ENCODE measurements at regions not wholly inside any gene's neighbourhood (a gene's known extent, or its start where the extent isn't known, plus 50 kb on each side); places are given as distances from the start of the nearest gene placed in this dataset.

DNA sequence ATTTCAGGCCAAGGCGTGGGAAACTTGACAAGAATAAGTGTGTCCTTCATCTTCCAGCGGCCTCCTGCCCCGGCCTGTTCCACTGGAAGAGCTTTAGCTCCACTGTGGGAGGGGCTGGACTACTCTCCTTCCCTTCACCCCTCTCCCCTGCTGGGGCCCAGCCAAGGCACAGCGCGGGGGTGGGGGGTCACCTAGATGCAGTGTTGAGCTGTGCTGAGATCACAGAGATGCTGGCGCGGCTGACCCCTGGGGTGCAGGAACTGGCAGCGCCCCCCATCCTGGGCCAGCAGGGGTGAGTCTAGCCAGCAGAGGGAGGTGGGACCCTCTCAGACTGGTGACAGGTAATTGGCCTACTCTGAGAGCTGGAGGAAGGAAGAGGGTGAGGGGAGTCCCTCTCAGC is 111.8 kb upstream of the LHX1 start:
- Mint-ChIP-seq H3K27me3 (peaks cover 24% of the 10 kb centered on the region), H3K4me3 (no peak overlapping the region), H3K27ac (no peak overlapping the region), H3K36me3 (no peaks in the 10 kb centered on the region), H3K4me1 (no peaks in the 10 kb centered on the region), H3K9me3 (no peaks in the 10 kb centered on the region)

DNA sequence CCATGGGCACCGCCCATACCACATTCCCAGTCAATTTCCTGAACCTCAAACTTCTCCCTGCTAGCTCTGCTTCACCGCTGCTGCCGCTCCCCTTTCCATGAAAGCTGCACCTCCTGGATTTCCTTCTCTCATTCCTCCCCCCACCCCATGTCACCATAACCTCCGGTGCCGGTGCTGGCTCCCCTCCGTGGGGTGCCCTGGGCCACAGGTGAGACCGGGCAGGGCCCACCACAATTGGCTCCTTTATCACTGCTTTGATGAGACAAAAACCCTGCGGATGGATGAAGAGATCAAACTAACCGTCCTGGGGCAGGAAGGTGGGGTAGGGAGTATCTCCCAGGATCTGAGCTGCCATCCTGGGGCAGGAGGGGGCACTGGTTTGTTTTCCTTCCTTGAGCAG is 111.3 kb upstream of the LHX1 start:
- H3K36me3 Mint-ChIP-seq = no peaks in the 10 kb centered on the region
- peaks cover 23% of the 10 kb centered on the region for H3K27me3 Mint-ChIP-seq
- H3K27ac Mint-ChIP-seq = no peak overlapping the region
- H3K4me3 Mint-ChIP-seq = no peak overlapping the region
- H3K4me1 Mint-ChIP-seq = no peaks in the 10 kb centered on the region
- H3K9me3 Mint-ChIP-seq = no peaks in the 10 kb centered on the region

DNA sequence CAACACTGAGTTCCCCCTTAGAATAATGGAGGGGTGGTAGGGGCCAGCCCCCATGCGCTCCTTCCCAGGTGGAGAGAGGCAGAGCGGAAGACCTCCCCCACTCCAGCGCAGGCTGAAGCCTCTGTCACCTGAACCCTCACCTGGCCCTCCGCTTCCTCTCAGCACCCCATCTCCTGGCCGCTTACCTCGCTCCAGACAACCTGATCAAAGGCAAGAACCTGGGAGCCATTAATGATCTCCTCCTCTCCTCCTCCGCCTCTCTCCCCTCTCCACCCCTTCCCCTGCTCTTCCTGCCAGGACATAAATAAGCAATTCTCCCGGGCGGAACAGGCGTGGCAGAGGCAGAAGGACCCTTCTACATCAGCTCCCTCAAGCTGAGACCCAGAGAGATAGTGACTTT is 110.2 kb upstream of the LHX1 start:
- Mint-ChIP-seq H3K36me3 (no peaks in the 10 kb centered on the region), H3K9me3 (no peaks in the 10 kb centered on the region), H3K27ac (no peak overlapping the region), H3K4me1 (no peaks in the 10 kb centered on the region), H3K27me3 (peaks cover 19% of the 10 kb centered on the region), H3K4me3 (no peak overlapping the region)

DNA sequence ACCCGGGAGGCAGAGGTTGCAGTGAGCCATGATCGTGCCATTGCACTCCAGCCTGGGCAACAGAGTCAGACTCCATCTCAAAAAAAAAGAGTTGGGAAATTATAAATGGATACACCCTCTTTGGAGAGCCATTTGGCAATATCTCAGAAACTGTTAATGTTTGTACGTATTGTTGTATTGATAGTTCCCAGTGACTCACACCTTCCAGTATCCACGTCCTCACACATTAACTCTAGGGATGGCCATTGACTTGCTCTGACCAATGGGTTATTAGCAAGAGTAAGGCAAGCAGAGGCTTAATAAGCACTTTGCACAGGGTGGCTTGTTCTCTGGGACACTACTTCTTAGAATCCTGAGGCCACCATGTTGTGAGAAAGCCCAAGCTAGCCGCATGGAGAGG is 107.6 kb upstream of the LHX1 start:
- H3K27me3 Mint-ChIP-seq = peaks cover 18% of the 10 kb centered on the region
- no peaks in the 10 kb centered on the region for H3K4me1 Mint-ChIP-seq
- no peak overlapping the region for H3K4me3 Mint-ChIP-seq
- no peak overlapping the region for H3K27ac Mint-ChIP-seq
- H3K36me3 Mint-ChIP-seq = no peaks in the 10 kb centered on the region
- no peaks in the 10 kb centered on the region for H3K9me3 Mint-ChIP-seq

DNA sequence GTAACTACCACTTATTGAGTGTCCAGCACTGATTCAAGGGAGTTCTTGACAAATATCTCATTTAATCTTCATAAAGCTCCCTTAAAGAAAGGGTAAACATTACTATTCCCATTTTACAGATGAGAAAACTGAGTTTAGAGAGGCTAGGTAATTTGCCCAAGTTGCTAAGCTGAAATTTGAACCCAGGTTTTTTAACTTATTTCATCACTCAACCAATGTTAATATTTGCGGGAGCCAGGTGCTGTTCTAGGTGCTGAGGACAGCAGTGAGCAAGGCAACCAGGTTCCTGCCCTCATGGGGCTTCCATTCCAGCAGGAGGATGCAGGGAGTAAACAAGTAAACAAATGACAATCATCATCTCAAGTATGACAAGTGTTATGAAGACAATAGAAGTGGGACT is 104.0 kb upstream of the LHX1 start:
- H3K4me3 Mint-ChIP-seq = no peak overlapping the region
- no peak overlapping the region for H3K27ac Mint-ChIP-seq
- no peaks in the 10 kb centered on the region for H3K9me3 Mint-ChIP-seq
- H3K4me1 Mint-ChIP-seq = no peaks in the 10 kb centered on the region
- no peaks in the 10 kb centered on the region for H3K36me3 Mint-ChIP-seq
- H3K27me3 Mint-ChIP-seq = no peaks in the 10 kb centered on the region

DNA sequence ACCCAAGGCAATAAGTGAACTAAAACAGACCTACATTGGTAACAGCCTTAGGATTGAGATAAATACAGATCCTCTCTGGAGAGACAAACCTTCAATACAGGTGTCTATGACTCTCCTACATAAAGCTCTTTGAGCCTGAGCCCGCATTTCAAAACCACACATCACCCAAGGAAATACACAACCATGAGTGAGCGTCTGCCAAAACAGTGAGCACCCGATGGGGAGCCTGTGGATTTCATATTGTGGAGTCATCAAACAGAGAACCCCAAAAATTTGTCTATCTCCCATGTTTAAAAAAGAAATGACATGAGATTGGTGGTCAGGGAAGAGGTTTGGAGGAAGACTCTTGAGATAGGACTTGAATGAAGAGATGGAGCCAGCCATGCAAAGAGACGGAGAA is 102.2 kb upstream of the LHX1 start:
- no peaks in the 10 kb centered on the region for H3K4me1 Mint-ChIP-seq
- H3K4me3 Mint-ChIP-seq = no peak overlapping the region
- H3K9me3 Mint-ChIP-seq = no peaks in the 10 kb centered on the region
- no peaks in the 10 kb centered on the region for H3K36me3 Mint-ChIP-seq
- H3K27ac Mint-ChIP-seq = no peak overlapping the region
- no peaks in the 10 kb centered on the region for H3K27me3 Mint-ChIP-seq

DNA sequence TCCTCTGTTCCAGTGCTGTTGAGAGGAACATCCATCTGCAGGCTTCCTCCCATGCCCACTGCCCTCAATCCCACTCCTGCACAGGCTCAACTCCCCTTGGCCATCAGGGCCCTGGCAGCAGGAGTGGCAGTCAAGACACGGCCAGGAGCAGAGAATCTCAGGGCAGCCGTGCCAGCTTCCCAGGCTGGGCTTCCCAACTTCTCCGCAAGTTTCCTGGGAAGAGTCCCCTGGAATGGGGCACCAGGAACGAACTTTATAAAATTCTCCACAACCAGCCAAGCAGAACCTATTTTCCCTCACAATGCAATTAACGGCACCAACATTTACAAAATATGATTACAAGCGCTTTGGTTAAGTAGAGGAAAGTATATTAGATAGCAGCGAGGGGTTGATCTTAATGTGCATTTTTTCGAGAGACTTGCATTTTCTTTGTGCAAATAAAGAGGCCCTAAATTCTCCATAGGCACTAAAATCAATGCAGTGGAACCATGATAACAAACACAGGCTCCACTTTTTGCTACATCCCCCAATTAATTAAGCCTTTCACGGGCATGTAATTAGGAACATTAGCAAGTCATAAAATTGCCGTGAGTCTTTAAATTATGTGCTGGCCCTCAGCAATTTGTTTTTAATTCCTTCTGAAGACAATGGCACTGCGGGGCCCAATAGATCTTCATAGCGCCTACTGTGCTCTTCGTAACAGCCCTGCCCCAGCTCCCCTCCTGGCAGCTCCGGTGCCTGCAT is 99.9 kb upstream of the LHX1 start:
- H3K27me3 Mint-ChIP-seq = no peaks in the 10 kb centered on the region
- H3K4me3 Mint-ChIP-seq = no peak overlapping the region
- H3K27ac Mint-ChIP-seq = no peak overlapping the region
- no peaks in the 10 kb centered on the region for H3K9me3 Mint-ChIP-seq
- H3K36me3 Mint-ChIP-seq = no peaks in the 10 kb centered on the region
- no peaks in the 10 kb centered on the region for H3K4me1 Mint-ChIP-seq

DNA sequence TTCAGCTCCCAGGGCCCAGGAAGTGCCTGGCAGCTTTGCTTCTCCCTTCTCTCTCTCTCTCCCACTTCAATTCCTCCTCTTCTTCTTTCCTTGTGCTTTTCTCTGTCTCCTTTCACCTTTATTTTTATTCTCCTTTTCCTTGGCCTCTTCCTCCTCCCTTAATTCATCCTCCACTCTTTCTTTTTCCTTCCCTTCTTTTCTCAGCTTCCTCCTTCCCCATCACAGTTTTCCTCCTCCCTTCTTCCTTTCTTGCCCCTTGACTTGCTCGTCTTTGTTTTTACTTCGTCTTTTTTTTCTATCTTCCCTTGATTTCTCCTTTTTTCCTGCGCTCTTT is 99.4 kb upstream of the LHX1 start:
- H3K36me3 Mint-ChIP-seq = no peaks in the 10 kb centered on the region
- H3K4me3 Mint-ChIP-seq = no peak overlapping the region
- H3K4me1 Mint-ChIP-seq = no peaks in the 10 kb centered on the region
- H3K27me3 Mint-ChIP-seq = no peaks in the 10 kb centered on the region
- H3K9me3 Mint-ChIP-seq = no peaks in the 10 kb centered on the region
- no peak overlapping the region for H3K27ac Mint-ChIP-seq

DNA sequence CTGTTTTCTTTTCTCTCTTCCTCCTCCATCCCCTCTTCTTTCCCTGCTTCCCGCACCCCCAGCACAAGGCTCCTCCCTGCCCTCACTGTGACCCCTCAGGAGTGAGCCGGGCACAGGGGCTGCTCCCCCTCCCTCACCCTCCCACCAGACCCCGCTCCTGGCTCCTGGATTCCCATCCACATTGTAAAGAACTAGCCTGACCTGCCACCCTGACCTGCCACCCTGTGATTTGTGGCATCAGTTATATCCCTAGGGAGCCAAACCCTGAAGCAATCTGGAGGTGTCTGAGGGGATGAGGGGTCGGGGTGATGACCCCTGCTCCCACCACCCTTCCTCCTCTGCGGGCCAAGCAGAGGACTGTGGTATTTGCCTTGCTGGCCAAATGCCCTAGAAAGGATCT is 98.0 kb upstream of the LHX1 start:
- no peaks in the 10 kb centered on the region for H3K4me1 Mint-ChIP-seq
- peaks cover 2% of the 10 kb centered on the region for H3K27me3 Mint-ChIP-seq
- no peak overlapping the region for H3K4me3 Mint-ChIP-seq
- no peaks in the 10 kb centered on the region for H3K36me3 Mint-ChIP-seq
- H3K27ac Mint-ChIP-seq = no peak overlapping the region
- H3K9me3 Mint-ChIP-seq = no peaks in the 10 kb centered on the region

DNA sequence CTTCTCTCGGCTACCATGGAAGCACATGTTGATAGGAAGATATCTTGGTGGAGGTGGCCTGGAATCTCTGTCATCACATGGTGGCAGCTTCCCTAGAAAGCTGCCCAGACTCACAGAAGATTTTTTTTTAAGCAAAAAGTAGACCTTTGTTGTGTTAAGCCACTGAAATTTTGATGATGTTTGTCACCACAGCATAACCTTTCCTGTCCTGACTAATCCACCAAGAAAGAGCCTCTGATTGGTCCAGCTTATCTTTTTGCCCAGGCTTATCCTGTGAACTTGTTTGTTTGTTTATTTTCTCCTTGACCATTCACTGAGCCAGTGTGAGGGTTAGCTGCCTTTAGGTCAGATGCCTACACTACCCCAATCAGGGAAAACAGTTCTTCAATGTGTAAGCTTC is 96.5 kb upstream of the LHX1 start:
- Mint-ChIP-seq H3K9me3 (no peaks in the 10 kb centered on the region), H3K36me3 (no peaks in the 10 kb centered on the region), H3K4me1 (no peaks in the 10 kb centered on the region), H3K4me3 (no peak overlapping the region), H3K27ac (no peak overlapping the region), H3K27me3 (peaks cover 7% of the 10 kb centered on the region)

DNA sequence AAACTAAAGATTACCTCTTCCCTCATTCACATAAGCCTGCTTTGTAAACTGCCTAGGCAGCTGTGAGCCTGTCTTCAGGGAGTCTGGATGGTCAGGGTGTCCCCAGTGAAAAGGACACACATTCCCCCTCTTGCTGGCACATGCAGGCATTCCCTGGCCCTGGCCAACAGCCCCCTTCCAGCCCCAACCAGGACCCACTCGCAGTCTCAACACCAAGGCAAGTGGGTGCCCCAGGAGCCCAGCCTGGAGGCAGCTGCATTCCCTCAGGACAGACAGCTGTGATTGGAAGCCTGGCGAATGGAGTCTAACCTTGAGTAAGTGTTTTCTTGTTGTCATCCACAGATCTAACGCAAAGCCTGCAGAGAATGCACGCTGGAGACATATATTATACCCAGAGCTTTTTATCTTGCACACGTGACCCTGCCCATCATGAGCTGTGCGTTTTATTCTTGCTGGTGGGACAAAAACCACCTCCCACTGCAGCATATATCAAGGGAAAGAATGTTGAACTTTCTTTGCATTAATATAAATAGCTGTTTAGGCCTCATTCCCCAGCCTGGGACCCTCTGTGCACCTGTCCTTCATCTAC is 95.0 kb upstream of the LHX1 start:
- Mint-ChIP-seq H3K36me3 (no peaks in the 10 kb centered on the region), H3K4me3 (no peak overlapping the region), H3K9me3 (no peaks in the 10 kb centered on the region), H3K27ac (no peak overlapping the region), H3K27me3 (peaks cover 9% of the 10 kb centered on the region), H3K4me1 (no peaks in the 10 kb centered on the region)

DNA sequence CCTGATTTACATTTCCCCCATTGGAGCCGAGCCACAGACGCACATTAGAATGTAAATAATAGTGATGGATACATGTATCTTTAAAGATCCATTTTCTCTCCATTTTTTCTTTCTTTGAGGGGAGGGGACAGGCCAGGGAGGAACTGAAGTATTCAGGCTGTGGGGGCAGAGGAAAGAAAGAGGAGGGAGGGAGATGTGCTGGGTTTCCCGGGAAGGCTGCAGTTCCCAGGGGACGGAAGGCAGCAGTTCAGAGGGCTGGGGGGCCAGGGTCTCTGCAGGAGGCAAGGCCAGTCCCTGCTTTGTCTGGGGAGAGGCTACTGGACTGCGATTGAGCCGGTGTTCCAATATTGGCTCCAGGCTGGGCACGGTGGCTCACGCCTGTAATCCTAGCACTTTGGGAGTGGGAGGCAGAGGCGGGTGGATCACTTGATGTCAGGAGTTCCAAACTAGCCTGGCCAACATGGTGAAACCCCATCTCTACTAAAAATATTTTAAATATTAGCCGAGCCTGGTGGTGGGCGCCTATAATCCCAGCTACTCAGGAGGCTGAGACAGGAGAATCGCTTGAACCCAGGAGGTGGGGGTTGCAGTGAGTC is 94.2 kb upstream of the LHX1 start:
- Mint-ChIP-seq H3K4me3 (no peak overlapping the region), H3K27me3 (peaks cover 9% of the 10 kb centered on the region), H3K4me1 (no peaks in the 10 kb centered on the region), H3K36me3 (no peaks in the 10 kb centered on the region), H3K9me3 (no peaks in the 10 kb centered on the region), H3K27ac (no peak overlapping the region)

DNA sequence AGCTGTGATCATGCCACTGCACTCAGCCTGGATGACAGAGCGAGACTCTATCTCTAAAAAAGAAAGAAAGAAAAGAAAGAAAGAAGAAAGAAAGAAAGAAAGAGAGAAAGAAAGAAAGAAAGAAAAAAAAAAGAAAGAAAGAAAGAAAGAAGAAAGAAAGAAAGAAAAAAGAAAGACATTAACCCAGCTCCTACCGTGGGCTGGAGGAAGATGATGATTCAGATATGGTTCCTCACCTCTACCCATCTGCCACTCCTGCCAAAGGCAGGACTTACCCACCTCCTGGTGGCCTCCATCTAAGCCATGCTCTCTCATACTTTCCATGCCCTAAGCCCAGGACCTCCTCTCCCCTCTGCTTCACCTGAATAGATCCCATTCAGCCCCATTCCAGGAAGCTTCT is 93.3 kb upstream of the LHX1 start:
- H3K27me3 Mint-ChIP-seq = peaks cover 9% of the 10 kb centered on the region
- H3K36me3 Mint-ChIP-seq = no peaks in the 10 kb centered on the region
- H3K4me3 Mint-ChIP-seq = no peak overlapping the region
- no peaks in the 10 kb centered on the region for H3K9me3 Mint-ChIP-seq
- H3K4me1 Mint-ChIP-seq = no peaks in the 10 kb centered on the region
- no peak overlapping the region for H3K27ac Mint-ChIP-seq

DNA sequence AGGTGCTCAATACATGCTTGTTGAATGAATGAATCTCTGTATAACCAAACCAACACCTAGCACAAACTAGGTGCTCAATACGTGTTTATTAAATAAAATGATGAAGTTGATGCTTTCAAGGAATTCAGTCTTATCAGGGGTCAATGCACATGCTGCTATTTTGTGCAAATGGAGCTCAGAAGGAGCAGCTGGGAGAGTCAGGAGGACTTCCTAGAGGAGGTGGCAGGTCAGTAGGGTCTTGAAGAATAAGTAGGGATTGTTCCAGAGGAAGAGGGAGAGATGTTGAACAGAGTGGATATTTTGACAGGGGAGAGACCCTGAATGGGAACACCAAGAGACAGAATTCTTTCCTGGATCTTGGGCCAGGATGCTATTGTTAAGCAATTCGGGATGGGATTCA is 92.7 kb upstream of the LHX1 start:
- Mint-ChIP-seq H3K27ac (no peak overlapping the region), H3K9me3 (no peaks in the 10 kb centered on the region), H3K36me3 (no peaks in the 10 kb centered on the region), H3K4me3 (no peak overlapping the region), H3K27me3 (peaks cover 9% of the 10 kb centered on the region), H3K4me1 (no peaks in the 10 kb centered on the region)

DNA sequence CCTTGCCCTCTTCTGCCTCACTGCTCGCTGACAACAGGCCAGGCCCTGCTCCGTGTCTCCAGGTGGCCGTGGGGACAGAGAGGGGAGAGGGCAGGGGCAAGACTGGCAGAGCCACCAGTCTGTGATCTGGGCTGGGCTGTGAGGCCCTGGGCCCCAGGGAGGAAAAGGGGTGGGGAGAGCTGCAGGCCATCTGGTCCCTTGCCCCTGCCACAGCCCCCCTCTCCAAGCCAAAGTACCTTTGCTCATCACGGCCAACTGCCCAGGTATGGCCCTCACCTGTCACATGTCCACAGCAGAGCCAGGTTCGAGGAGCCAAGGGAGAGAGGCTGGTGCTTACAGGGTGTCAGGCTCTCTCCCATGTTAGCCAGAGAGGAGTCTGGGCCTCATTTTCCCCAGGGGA is 91.4 kb upstream of the LHX1 start:
- no peaks in the 10 kb centered on the region for H3K4me1 Mint-ChIP-seq
- no peak overlapping the region for H3K27ac Mint-ChIP-seq

DNA sequence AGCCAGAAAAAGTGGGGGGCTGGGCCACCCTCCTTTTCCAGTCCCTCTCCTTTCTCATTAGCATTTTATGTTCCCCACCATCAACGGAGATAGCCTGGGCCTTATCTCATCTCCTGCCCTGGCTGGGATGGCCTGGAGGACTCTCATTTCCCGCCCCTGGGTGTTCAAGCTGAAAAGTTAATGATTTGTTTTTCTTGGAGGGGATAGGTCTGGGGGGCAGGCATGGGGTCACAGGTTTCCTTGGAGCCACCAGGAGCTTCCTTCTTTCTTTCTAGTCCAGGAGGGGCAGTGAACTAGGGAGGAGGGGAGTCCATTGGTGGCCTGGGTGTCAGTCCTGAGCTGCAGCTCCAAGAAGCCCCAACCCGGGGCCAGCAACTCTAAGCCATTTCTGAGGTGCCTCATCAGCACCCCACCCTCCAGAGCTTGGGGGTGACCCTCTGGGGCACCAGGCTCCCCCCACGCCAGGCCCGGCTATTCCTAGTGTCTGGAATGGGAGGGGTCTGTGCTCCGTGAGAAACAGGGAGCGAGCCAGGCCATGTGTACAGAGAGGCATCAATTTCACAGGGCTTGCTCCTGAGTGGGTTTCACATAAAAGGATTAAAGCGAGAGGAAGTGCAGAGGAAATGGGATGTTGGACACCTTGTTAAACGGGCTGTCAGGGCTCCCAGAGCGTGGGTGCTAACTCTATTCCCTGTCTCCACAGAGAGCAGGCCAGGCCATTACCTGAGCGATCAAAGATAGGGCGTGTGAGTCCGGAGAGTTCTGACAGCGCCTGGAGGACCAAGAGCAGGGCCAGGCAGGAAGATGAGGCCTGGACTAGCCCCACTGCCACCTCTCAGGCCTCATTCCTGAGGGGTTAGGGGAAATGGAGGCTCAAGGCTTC is 90.6 kb upstream of the LHX1 start:
- H3K36me3 Mint-ChIP-seq = no peaks in the 10 kb centered on the region
- H3K4me3 Mint-ChIP-seq = no peak overlapping the region
- H3K27ac Mint-ChIP-seq = peak overlapping the region; percentile 48
- peaks cover 9% of the 10 kb centered on the region for H3K27me3 Mint-ChIP-seq
- no peaks in the 10 kb centered on the region for H3K9me3 Mint-ChIP-seq
- H3K4me1 Mint-ChIP-seq = no peaks in the 10 kb centered on the region

More for the DNA sequence above, 91.4 kb upstream of the LHX1 start:
- Mint-ChIP-seq H3K9me3 (no peaks in the 10 kb centered on the region), H3K4me3 (no peak overlapping the region), H3K36me3 (no peaks in the 10 kb centered on the region), H3K27me3 (peaks cover 9% of the 10 kb centered on the region)

Measured in activated naive CD4-positive, alpha-beta T cell treated with anti-CD3 and anti-CD28 coated beads, Interleukin-2, amount 50 U/mL, for 24 hours (primary cell).